ENCODE measurements at regions not wholly inside any gene's neighbourhood (a gene's known extent, or its start where the extent isn't known, plus 50 kb on each side); places are given as distances from the start of the nearest gene placed in this dataset.

DNA sequence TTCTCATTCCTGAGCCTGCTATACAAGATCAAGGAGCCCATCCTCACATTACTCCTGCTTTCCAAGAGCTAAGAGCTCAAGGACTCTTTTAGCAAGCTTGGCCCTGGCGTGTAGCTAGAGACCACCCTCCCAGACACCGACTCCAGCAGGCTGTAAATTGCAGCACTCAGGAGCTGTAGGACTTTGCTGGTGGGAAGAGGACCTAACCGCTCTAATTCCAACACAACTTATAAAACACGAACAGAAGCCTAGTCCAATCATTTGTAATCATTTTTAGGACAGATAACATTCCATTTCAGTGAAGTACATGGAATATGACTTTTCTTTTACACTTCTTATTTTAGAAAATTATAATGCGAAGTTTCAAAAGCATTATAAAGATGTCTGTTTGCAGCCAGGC lies 219.9 kb downstream of the NXNL2 start:
- DNase-seq (ENCODE audit: low read depth in 3 of 3): no peak

DNA sequence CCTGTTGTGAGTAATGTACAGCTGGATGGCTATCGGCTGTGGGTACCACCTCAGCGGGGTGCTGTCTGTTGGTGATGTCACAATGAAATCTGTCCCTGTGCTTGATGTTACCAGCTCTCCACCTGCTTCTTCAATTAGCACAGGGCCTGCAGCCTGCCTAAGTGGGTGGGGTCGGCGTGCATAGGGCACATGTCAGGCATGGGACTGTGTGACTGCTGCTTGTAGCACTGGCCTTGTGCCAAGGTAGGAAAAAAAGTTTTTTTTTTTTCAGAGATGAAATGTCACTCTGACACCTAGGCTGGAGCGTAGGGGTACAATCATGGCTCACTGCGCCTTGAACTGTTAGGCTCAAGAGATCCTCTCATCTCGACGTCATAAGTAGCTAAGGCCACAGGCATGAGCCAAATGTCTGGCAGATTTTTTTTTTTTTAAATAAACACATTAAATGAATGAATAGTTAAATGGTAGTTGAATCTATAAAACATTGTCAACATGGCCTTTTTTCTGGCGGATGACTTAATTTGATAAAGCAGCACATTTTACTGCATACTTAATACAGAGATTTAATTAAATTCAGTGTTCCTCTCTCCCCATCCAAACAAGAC lies 222.5 kb downstream of the NXNL2 start:
- DNase-seq (ENCODE audit: low read depth in 3 of 3): no peak

DNA sequence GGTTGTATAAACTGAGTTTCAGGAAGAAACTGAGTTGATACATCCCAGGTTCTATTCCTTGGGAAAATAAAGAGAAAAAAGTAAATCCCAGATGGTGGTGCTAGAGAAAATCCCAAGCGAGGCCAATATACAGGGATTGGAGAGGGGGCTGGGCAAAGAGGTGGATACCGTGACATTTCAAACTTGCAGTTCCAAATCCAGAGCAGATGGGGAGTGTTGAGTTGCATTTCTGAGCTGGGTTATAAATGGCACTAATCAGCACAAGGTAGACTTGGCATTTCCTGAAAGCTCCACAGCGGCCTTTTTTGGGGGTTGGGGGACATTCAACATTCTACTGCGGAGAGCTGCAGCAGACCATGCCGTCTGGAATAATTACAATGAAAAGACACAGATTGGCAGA lies 224.4 kb downstream of the NXNL2 start:
- no peak for DNase-seq (ENCODE audit: low read depth in 3 of 3)

DNA sequence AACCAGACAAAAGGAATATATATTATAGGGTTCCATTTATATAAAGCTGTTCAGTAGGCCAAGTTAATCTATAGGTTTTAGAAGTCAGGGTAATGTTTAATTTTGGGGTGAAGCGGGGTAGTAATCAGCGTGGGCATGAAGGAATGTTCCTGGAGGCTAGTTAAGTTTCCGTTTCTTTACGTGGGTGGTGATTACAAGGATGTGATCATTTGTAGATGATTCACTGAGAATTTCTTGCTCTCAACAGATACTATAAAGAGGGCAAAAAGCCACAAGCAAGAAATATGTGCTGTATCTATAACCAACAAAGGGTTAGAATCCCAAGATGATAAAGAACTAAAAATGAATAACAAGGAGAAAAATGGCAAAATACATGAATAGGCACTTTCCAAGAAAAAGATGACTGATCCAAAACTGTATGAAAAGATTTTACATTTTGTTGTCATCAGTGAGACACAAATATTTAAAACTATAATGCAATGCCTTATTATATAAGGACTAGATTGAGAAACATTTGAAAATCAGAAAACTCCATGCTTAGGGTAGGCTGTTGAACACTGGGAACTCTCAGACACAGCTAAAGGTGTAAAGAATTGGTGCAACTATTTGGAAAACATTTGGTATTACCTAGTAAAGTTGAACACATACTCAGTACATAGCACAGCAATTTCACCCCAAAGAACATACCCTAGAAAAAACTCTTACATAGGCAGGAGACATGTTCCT lies 224.3 kb upstream of the S1PR3 start:
- no peak for DNase-seq (ENCODE audit: low read depth in 3 of 3)

DNA sequence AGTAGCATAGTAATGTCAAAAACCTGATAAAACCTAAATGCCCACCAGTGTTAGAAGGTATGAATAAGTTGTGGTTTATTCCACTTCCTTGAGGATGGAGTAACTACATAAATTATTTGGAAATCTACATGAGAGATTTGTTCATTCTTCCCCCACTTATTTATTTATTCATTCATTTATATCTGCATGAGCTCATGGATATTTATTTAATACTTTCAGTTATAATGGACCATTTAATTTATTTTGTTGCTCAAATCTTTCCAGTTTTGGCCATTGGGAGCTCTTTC lies 223.8 kb upstream of the S1PR3 start:
- no peak for DNase-seq (ENCODE audit: low read depth in 3 of 3)

DNA sequence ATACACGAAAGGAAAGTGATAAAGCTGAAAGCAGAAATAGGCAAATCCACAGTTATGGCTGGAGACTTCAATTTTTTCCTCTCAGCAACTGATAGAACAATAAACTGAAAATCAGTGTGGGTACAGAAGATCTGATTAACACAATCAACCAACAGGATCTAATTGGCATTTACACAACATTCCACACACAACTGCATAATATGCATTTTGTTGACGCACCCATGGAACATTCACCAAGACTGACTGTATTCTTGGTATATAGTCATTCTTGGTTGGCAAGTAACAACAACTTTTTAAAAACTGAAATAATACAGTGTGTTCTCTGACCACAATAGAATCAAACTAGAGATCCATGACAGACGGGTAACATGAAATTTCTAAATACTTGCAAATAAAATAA lies 218.7 kb upstream of the S1PR3 start:
- DNase-seq (ENCODE audit: low read depth in 3 of 3): no peak

DNA sequence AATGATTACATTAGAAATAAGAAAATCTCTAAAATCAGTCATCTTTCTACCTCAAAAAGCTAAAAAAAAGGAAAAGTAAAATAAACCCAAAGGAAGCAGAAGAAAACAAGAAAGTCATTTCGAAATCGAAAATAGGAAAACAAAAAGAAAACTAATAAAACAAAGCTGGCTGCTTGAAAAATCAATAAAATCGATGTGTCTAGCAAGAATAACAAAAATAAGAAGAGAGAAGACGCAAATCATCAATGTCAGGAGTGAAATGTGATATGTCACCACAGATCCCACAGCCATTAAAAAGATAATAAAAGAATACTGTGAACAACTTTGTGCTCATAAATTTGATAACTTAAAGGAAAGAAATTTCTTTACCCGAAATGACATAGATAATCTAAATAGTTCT lies 218.1 kb upstream of the S1PR3 start:
- no peak for DNase-seq (ENCODE audit: low read depth in 3 of 3)

DNA sequence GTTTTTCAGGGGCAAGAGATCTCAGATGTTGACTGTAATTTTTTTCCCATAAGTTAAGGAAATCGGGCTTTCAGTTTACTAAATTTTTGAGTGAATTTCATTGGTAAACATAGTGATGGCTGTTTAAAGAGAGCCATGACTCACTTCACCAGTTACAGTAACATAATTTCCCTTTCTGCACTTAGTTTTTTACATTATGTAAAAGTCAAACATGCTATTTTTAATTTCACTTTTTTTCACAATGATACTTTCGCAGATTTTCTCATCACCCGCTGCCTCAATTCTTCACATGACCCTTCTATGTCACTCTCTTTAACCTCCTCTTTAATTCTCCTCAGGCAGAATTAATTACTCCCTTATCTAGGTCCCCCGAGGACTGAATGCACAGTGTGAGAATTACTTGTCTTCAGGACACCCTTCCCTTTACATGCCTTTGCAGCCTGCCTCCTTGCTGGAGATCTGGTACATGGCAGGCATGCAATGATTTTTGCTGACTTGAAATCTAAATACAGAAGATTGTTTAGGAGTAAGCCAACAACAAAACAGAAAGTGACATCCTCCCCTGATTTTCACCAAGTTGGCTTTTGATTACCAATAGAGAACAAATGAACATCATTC lies 217.5 kb upstream of the S1PR3 start:
- no peak for DNase-seq (ENCODE audit: low read depth in 3 of 3)

DNA sequence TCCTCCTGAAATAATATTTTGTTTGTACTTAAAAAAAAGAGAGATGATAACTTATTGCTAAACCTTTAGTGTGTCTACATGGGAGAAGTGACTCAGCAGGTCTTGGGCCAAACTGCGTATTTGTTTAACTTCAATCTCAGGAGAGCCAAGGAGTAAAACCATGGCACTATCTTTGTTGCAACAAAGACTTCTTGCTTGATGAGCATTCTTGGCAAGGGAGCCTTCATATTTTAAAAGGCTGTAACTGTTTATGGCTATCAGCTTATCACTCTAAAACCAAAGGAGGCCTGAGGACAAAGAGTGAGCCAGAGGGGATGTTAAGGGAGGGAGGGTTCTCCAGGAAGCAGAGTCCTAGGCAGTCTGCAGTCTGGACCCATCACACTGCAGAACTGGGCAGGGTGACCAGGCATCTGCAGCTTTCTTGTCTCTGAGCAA lies 216.2 kb upstream of the S1PR3 start:
- no peak for DNase-seq (ENCODE audit: low read depth in 3 of 3)

DNA sequence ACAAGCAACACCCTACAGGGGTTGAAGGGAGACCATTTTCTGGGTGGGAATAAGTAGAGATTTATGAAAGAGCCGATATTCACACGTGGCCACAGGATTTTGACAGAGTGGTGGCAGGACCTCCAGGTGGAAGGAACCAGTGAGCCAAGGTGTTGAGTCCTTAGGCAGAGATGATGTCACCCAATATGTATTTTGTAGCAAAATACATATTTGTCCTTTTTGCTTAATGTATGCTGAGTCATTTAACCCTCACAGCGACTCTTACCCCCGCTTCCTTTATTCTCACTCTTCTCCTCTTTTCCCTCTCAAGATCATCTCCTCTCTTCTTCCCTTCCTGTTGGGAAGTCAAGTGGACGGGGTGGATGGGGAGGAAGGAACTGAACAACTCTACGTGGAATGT lies 215.7 kb upstream of the S1PR3 start:
- DNase-seq (ENCODE audit: low read depth in 3 of 3): no peak

DNA sequence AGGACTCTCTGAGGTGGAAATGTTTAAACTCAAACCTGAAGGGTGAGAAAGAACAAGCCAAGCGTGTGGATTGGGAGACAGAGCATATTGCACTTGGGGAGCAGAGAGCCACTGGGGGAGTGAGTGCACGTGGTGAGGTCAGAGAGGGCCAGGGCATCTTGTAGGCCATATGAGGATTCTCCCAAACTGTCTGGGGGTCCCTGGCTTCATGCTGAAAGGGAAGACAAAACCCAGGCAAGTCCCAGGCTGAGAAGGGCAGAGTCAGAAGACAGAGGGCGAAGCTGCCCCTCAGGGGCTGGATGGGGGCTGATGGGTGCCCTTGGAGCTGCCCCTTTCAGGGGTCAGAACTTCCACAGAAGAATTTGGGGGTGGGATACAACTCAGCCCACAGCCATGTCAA lies 215.3 kb upstream of the S1PR3 start:
- DNase-seq (ENCODE audit: low read depth in 3 of 3): no peak

DNA sequence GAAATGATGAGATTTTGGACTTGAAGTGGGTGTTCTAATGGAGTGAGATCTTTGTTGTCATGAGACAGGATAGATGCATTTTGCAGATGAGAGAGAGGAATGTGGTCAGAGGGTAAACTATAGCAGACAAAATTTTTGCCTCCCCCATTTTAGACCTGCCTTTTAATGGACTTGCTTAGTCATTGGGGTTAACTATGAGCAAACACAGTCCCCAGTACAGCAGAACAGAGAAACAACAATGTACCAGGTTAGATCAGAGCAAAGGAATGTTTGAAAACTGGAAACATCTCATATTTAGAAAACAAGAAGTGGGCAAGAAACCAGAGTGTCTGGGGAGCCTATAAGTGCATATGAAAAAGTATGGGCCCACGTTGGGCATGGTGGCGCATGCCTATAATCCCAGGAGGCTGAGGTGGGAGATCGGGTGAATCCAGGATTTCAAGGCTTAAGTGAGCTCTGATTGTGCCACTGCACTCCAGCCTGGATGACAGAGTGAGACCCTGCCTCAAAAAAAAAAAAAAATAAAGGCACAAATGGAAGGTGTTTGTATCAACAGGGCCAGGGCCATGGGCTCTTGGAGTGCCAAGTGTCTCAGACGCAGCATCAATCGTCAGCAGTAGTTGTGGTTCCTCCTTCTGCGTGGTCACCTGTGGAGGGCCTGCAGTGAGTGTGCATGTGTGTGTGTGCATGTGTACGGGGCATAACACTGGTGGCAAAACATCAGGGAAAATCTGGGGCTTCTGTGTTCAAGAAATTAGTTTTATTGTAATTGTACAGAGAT lies 214.4 kb upstream of the S1PR3 start:
- DNase-seq (ENCODE audit: low read depth in 3 of 3): no peak

DNA sequence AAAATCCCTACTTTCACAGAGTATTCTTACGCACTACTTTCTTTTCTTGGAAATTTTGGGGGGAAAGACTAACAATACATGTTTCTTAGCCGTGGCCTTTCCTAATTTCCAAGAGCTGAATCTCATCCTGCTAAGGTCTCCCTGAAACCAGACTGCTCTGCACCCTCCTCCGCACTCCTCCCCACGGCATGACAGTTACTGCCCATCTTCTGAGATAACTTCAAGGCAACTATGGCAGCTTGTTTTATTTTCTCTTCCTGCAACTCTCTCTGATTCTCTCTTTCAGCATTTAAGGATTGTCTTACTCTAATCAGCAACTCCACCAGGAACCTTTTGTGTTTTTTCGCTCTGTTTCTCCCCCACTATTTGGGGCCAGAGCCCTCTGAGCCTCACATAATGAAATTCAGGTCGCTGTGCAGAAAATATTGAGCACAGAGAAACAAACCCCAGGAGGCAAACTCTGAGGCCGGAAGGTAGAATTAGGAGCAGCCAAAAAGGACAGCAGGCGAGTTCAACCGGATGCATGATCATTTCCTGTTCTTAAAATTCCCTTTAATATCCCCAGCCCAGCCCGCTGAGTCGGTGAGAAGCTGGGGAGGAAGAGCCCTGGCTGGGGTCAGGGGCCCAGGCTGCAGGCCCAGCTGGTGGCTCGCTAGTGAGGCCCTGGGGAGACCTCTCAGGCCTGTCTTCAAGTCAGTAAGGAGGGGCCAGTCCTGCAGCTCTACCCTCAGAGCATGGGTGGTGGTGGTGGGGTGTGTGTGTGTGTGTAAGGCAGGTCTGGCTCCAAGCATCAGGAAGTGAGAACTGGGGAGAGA lies 213.6 kb upstream of the S1PR3 start:
- no peak for DNase-seq (ENCODE audit: low read depth in 3 of 3)

DNA sequence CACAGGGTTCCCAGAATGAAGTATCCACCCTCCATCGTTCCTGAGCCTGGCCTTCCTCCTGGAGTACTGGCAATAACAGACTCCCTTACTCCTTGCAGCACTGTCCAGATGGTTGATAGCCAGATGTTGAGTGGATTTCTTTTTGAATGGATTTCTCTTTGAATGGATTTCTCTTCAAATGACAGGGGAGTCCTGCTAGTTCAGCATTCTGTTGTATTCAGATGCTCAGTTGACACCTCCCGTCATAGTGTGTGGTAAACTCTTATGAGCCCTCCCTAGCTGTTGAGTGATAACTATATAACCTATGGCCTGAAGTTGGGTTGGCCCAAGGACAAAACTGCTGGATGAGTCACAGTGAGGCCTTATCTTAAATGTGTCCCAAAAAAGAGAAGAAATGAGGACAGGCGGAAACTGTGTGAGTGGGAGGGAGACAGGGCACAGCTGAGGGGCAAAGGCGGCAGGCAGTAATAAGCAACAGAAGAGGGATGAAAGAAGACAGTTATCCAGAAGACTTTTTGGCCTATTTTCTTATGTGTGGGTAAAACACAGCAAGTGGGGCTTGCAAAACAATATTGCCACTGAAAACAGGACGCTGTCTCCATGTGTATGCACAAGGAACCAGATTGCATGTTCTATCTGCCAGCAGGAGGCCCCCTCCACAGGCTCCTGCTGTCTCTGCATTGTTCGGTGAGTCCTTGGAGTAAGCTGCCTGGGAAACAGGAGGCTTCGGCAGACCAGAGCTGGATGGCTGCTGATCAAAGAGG lies 209.5 kb upstream of the S1PR3 start:
- no peak for DNase-seq (ENCODE audit: low read depth in 3 of 3)

DNA sequence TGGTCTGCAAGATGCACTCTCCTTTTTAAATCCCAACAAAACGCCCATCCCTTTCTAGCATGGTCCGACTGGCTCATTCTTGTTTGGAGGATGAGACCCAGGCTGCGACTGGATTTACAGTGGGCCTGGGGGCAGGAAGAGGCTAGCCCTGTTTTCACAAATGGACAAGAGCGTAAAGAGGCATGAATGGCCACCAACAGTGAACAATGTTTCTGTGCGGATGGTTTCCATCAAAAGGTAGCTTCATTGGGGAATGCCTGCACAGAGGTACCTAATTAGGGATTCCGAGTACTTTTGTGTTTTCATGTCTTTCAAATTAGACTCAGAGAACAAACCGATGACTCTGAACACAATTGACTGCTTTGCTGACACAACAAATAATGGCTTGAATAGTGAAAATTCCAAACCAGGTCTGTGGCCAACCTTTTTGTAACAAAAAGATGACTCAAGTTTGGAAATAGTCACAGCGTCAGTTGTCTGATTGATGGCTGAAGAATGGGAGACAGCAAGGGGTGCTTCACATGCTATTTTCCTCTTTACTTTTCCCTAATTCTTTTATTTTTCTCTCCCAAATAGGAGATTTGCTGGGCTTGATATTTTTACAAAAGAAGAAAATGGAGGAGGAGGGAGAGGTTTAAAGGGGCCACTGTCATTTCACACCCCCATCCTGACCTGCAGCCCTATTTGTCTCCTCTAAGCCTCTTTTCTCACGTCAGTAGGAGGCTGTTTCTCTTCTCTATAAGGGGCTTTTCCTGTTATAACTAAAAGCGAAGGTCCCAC lies 208.1 kb upstream of the S1PR3 start:
- DNase-seq (ENCODE audit: low read depth in 3 of 3): no peak

DNA sequence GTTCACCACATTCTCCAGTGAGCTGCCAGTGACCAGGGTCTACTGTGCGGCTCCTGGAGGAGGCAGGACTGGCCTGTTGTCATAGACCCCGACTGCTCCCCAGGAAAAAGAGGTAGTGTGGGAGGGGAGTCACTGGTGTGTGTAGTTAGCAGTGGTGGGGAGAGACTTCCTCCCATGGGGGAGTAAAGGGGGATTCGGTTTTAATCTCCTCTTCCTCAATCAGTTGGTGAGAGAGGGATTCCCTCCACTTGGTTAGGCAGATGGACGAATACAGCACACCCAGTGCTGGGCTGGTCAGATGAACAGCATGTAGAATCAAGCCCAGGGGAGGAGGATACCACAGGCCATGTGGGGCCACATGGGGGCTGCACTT lies 207.6 kb upstream of the S1PR3 start:
- DNase-seq (ENCODE audit: low read depth in 3 of 3): no peak

DNA sequence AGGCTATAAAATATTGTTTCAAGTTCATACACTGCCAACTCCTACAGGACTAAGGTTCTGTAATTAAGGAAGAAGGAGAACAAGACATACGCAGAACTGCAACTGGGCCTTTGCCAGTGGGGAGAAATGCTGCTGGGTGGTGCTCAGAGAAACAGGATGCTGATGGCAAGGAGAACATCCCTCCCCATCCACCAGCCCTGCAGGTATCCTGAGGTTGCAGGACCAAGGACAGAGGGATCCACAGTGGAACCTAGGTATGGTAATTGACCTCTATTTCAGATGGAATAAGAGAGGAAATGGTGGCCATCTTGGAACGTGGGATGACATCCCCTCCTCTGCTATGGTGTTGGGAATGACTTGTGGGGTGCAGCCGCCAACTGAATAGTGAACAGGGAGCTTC lies 206.3 kb upstream of the S1PR3 start:
- no peak for DNase-seq (ENCODE audit: low read depth in 3 of 3)

DNA sequence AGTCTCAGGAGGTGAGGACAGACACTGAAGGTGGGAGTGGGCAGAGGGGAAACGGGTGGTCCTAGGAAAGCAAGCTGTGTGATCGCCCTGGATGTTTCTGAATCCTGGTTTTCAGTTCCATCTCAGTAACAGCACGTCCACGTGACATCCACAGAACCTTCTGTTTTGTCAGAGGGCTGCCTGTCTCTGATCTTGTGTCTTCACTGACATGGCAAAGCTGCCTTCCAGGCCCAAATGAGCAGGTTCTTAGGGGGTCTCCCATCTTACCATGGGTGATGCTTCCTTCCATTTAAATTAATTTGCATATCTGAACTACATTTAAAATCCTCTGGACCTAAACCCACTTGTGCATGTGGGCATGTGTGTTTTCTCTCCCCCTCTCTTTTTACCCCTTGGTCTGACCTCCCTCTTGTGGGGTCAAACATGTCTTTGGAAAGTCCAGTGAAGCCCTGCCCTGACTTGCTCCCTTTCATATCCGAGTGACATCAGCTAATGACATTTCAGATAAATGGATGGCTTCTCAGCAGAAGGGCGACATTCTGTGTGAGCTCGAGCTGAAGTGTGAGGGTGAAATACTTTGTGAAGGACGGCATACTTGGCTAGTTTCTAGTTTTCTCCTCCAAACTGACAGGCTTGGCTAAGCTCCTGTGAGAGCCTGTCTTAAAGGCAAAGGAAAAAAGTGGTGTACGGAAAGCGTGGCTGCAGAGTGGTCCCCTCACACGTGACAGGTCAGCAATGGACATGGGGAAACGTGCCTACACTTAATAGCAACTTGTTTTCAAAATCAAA lies 204.8 kb upstream of the S1PR3 start:
- no peak for DNase-seq (ENCODE audit: low read depth in 3 of 3)

DNA sequence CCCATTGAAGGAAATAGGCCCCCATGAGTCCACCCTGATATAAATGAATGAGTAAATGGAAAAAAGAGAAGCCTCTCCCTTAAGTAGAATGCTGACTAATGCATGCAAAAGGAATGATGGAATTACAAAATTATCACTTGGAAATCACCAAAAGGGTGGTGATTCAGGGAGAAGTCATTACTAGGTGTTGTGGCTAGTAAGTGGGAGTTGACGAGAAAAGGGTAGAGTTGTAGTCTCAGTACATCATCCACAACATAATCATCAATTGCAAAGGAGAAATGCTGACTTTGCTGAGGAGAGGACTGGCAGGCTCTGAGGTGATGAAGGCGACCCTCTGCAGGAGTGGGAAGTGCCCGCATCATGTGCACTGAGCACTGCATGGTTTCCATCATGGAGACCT lies 201.5 kb upstream of the S1PR3 start:
- no peak for DNase-seq (ENCODE audit: low read depth in 3 of 3)

All from stimulated activated CD4-positive, alpha-beta T cell treated with anti-CD3 and anti-CD28 coated beads, TNF-alpha, amount 100 ng/mL, for 24 hours (primary cell).